Daoy (cell line): ENCODE measurements at regions not wholly inside any gene's neighbourhood (a gene's known extent, or its start where the extent isn't known, plus 50 kb on each side); places are given as distances from the start of the nearest gene placed in this dataset.
"Not testable (repeated sequence)": the region's sequence is repeated elsewhere in the genome, so short reads cannot be mapped to it uniquely, and the experiment has no call there.

Source experiments
- DNase-seq: peaks from one replicate; pipeline ENCODE4 v3.0.0-alpha.2; 2015; ENCODE audit warnings: low read depth

GRCh38 chr2:53028746-53029423, 738.7 kb upstream of the CHAC2 start:
- no peak for DNase-seq

GRCh38 chr2:53028225-53028624, 739.4 kb upstream of the CHAC2 start:
- DNase-seq, result no peak

GRCh38 chr2:53022248-53022647, 745.4 kb upstream of the CHAC2 start:
- DNase-seq, result not testable (repeated sequence)

GRCh38 chr2:53021828-53022227, 745.8 kb upstream of the CHAC2 start:
- DNase-seq, result no peak

GRCh38 chr2:53021292-53021691, 746.3 kb upstream of the CHAC2 start:
- DNase-seq, result no peak

GRCh38 chr2:53018825-53019425, 748.7 kb upstream of the CHAC2 start:
- no peak for DNase-seq

- DNase-seq, result no peak
Measured at GRCh38 chr2:53006980-53007379, 760.6 kb upstream of the CHAC2 start.

GRCh38 chr2:53004413-53004812, 763.2 kb upstream of the CHAC2 start:
- DNase-seq, result no peak

GRCh38 chr2:52995424-52995823, 772.2 kb upstream of the CHAC2 start:
- no peak for DNase-seq

GRCh38 chr2:52976143-52976949, 791.3 kb upstream of the CHAC2 start:
- no peak for DNase-seq

- DNase-seq, result no peak
Measured at GRCh38 chr2:52974127-52974526, 793.5 kb upstream of the CHAC2 start.

GRCh38 chr2:52970642-52971041, 797.0 kb upstream of the CHAC2 start:
- DNase-seq, result no peak

GRCh38 chr2:52968043-52968442, 799.6 kb upstream of the CHAC2 start:
- no peak for DNase-seq

GRCh38 chr2:52964916-52965530, 802.6 kb upstream of the CHAC2 start:
- no peak for DNase-seq

GRCh38 chr2:52961403-52961802, 806.2 kb upstream of the CHAC2 start:
- DNase-seq, result no peak

GRCh38 chr2:52960881-52961280, 806.7 kb upstream of the CHAC2 start:
- no peak for DNase-seq

- DNase-seq, result no peak
Measured at GRCh38 chr2:52959801-52960200, 807.8 kb upstream of the CHAC2 start.

- no peak for DNase-seq
Measured at GRCh38 chr2:52956766-52957165, 810.8 kb upstream of the CHAC2 start.

GRCh38 chr2:52956118-52956517, 811.5 kb upstream of the CHAC2 start:
- DNase-seq, result no peak

GRCh38 chr2:52955079-52955478, 812.5 kb upstream of the CHAC2 start:
- no peak for DNase-seq

- no peak for DNase-seq
Measured at GRCh38 chr2:52940101-52940500, 827.5 kb upstream of the CHAC2 start.

- DNase-seq, result no peak
Measured at GRCh38 chr2:52939250-52939649, 828.4 kb upstream of the CHAC2 start.

- DNase-seq, result no peak
Measured at GRCh38 chr2:52936029-52936428, 831.6 kb upstream of the CHAC2 start.
